ENCODE measurements at regions not wholly inside any gene's neighbourhood (a gene's known extent, or its start where the extent isn't known, plus 50 kb on each side); places are given as distances from the start of the nearest gene placed in this dataset.

GRCh38 chr13:82740442-82740841 is 1141.8 kb downstream of the SLITRK1 start (continued):
- TF ChIP-seq, protein P1, sequence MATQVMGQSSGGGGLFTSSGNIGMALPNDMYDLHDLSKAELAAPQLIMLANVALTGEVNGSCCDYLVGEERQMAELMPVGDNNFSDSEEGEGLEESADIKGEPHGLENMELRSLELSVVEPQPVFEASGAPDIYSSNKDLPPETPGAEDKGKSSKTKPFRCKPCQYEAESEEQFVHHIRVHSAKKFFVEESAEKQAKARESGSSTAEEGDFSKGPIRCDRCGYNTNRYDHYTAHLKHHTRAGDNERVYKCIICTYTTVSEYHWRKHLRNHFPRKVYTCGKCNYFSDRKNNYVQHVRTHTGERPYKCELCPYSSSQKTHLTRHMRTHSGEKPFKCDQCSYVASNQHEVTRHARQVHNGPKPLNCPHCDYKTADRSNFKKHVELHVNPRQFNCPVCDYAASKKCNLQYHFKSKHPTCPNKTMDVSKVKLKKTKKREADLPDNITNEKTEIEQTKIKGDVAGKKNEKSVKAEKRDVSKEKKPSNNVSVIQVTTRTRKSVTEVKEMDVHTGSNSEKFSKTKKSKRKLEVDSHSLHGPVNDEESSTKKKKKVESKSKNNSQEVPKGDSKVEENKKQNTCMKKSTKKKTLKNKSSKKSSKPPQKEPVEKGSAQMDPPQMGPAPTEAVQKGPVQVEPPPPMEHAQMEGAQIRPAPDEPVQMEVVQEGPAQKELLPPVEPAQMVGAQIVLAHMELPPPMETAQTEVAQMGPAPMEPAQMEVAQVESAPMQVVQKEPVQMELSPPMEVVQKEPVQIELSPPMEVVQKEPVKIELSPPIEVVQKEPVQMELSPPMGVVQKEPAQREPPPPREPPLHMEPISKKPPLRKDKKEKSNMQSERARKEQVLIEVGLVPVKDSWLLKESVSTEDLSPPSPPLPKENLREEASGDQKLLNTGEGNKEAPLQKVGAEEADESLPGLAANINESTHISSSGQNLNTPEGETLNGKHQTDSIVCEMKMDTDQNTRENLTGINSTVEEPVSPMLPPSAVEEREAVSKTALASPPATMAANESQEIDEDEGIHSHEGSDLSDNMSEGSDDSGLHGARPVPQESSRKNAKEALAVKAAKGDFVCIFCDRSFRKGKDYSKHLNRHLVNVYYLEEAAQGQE (IDR thresholded peaks at IDR 0.05; ENCODE audit: low read depth, low read length): no peak
- TF ChIP-seq ATF7 (IDR thresholded peaks at IDR 0.05; ENCODE audit: low read depth): no peak
- no peak for TF ChIP-seq CBFB (IDR thresholded peaks at IDR 0.05; ENCODE audit: low read depth)
- TF ChIP-seq GABPA (IDR thresholded peaks at IDR 0.05; ENCODE audit: low read depth): no peak
- TF ChIP-seq RCOR1 (conservative IDR thresholded peaks at IDR 0.05; ENCODE audit: low read depth, low read length): no peak

GRCh38 chr13:82739881-82740280 is 1142.4 kb downstream of the SLITRK1 start:
- H3K4me1 ChIP-seq (ENCODE audit: control insufficient read depth, insufficient read depth, low read length): no peaks in the 10 kb centered on the region
- ATAC-seq (no peak), FAIRE-seq (no peak), DNase-seq (ENCODE audit: low read depth, low spot score) (no peak)
- H3K9ac ChIP-seq (ENCODE audit: control insufficient read depth, insufficient read depth, low read length): no peak overlapping the region
- no peak overlapping the region for H2AFZ ChIP-seq (ENCODE audit: control insufficient read depth, low read depth, low read length)
- ChIA-PET SMC1A (ENCODE audit: uncharacterized antibody, unreplicated experiment) (no interaction called here), RAD21 (ENCODE audit: unreplicated experiment) (no interaction called here), CTCF (interaction anchor here (1.1 to 1.5 kb wide), 2 partner anchors 10 to 11 kb away, joined by 3 read pairs; no protein-coding TSS in a partner anchor), POLR2A (no interaction called here)
- no peaks in the 10 kb centered on the region for H3K79me2 ChIP-seq (ENCODE audit: control insufficient read depth, insufficient read depth, low read length)
- BruUV-seq (replicated peaks): no TSS peak
- in situ Hi-C loops (cut with MboI) (no loop called here), intact Hi-C loops (cut with micrococcal nuclease; ENCODE audit: unreplicated experiment) (no loop called here)
- WGBS (ENCODE audit: insufficient coverage, insufficient replicate concordance, low lambda C conversion rate, missing lambda C conversion rate): 0% methylated on average over 1 of the region's 1 CpG
- no peaks in the 10 kb centered on the region for H3K9me3 ChIP-seq (replicated peaks; ENCODE audit: control insufficient read depth, insufficient read depth, low read length)
- no peak overlapping the region for H3K27ac ChIP-seq (ENCODE audit: control insufficient read depth, insufficient read depth)
- H3K27me3 ChIP-seq (replicated peaks in 1 of 2; ENCODE audit: control insufficient read depth in 2 of 2, insufficient read depth in 2 of 2, low read length in 1 of 2): no peaks in the 10 kb centered on the region
- H3K4me3 ChIP-seq: no peak overlapping the region
- H3K36me3 ChIP-seq (ENCODE audit: control insufficient read depth in 2 of 2, insufficient read depth in 2 of 2, low read length in 1 of 2): no peaks in the 10 kb centered on the region
- no peaks in the 10 kb centered on the region for H4K20me1 ChIP-seq (ENCODE audit: control insufficient read depth, insufficient read depth)
- H3K4me2 ChIP-seq (ENCODE audit: control insufficient read depth, insufficient read depth): no peak overlapping the region
- TF ChIP-seq PRDM15 (CRISPR knock-in tag; IDR thresholded peaks at IDR 0.05): no peak
- no peak for TF ChIP-seq SIN3A (IDR thresholded peaks at IDR 0.05; ENCODE audit: low read depth, low read length)
- TF ChIP-seq TCF12 (IDR thresholded peaks at IDR 0.05; ENCODE audit: low read depth, low read length): no peak
- TF ChIP-seq CHD1 (IDR thresholded peaks at IDR 0.05; ENCODE audit: low read depth, low read length): no peak
- TF ChIP-seq, protein P2, sequence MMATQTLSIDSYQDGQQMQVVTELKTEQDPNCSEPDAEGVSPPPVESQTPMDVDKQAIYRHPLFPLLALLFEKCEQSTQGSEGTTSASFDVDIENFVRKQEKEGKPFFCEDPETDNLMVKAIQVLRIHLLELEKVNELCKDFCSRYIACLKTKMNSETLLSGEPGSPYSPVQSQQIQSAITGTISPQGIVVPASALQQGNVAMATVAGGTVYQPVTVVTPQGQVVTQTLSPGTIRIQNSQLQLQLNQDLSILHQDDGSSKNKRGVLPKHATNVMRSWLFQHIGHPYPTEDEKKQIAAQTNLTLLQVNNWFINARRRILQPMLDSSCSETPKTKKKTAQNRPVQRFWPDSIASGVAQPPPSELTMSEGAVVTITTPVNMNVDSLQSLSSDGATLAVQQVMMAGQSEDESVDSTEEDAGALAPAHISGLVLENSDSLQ (IDR thresholded peaks at IDR 0.05): no peak
- no peak for TF ChIP-seq RCOR1 (conservative IDR thresholded peaks at IDR 0.05; ENCODE audit: low read depth, low read length)
- TF ChIP-seq MXI1 (IDR thresholded peaks at IDR 0.05; ENCODE audit: low read depth, low read length): no peak
- TF ChIP-seq NBN (IDR thresholded peaks at IDR 0.05): no peak
- TF ChIP-seq SPI1 (IDR thresholded peaks at IDR 0.05; ENCODE audit: borderline replicate concordance, insufficient read depth, low read depth, low read length): no peak
- TF ChIP-seq EGR1 (IDR thresholded peaks at IDR 0.05; ENCODE audit: borderline replicate concordance in 1 of 2, low read depth in 2 of 2, low read length in 2 of 2): no peak
- no peak for TF ChIP-seq ATF7 (IDR thresholded peaks at IDR 0.05; ENCODE audit: low read depth)

All from GM12878 (cell line).